ENCODE measurements at regions not wholly inside any gene's neighbourhood (a gene's known extent, or its start where the extent isn't known, plus 50 kb on each side); places are given as distances from the start of the nearest gene placed in this dataset.

- TF ChIP-seq CTCF (IDR thresholded peaks at IDR 0.05) = no peak
- no peak for TF ChIP-seq POLR2A (IDR thresholded peaks at IDR 0.05)
- TF ChIP-seq POLR2AphosphoS5 (IDR thresholded peaks at IDR 0.05) = no peak
Observed at GRCh38 chr2:12052796-12053195, 306.4 kb downstream of the LPIN1 start.
